ENCODE measurements at regions not wholly inside any gene's neighbourhood (a gene's known extent, or its start where the extent isn't known, plus 50 kb on each side); places are given as distances from the start of the nearest gene placed in this dataset.
"Not testable (repeated sequence)": the region's sequence is repeated elsewhere in the genome, so short reads cannot be mapped to it uniquely, and the experiment has no call there.

DNA sequence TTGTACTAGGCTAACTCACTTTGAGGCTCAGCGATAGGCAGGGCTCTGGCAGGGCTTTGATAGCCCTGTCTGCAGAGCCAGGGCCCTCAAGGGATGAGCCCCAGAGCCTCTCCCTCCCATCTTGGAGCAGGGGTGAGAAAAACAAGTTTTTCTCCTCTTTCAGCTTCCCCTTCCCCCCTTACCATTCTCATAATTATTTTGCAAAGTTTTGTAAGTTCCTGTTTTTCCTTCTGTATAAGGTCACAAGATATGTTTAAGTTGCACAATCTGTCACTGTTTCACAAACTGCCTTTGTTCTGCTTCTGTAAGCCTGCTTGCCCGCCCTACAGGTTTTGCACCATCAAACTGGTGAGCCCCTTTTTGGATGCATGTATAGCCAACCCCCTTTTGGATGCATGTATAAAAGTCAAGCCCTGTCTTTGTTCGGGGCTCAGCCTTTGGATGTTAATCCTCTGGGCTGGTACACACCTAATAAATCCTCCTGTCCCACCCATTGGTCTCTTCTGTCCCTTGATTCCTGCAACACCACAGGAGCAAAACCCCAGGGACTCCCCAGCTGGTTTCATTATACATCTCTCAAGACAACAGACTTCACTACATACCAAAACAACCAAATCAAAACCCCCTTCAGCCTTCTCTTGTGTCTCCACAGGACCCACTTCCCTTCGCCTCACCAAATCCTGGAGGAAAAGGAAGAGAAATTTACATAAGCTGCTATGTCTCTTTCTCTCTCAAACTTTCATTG lies 52.5 kb upstream of the RESF1 start:
- no peak for DNase-seq
- intact Hi-C loops (cut with DNase I) = no loop called here

DNA sequence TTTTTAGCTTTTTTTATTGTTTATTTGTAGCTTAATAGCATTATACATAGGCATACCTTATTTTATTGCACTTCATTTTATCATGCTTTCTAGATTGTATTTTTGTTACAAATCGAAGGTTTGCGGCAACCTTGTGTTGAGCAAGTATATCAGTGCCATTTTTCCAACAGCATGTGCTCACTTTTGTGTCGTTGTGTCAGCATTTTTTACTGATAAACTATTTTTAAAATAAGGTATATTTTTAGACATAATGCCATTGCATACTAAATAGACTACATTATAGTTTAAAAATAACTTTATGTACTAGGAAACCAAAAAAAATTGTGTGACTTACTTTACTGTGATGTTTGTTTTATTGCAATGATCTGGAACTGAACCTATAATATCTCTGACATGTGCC lies 56.2 kb upstream of the RESF1 start:
- DNase-seq = no peak
- intact Hi-C loops (cut with DNase I) = no loop called here

DNA sequence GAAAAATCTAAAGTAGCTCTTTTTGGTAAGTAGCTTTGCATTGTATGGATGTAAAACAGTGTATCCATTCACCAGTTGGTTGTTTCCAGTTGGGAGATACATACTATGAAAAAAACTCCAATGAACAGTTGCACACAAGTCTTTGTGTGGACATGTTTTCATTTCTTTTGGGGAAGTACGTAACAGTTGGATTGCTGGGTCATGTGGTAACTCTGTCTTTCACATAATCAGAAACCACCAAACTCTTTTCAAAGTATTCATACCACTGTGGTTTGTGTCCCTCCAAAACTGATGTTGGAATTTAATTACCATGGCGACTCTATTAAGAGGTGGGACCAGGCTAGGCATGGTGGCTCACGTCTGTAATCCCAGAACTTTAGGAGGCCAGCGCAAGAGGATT lies 58.9 kb upstream of the RESF1 start:
- intact Hi-C loops (cut with DNase I) = no loop called here
- no peak for DNase-seq

DNA sequence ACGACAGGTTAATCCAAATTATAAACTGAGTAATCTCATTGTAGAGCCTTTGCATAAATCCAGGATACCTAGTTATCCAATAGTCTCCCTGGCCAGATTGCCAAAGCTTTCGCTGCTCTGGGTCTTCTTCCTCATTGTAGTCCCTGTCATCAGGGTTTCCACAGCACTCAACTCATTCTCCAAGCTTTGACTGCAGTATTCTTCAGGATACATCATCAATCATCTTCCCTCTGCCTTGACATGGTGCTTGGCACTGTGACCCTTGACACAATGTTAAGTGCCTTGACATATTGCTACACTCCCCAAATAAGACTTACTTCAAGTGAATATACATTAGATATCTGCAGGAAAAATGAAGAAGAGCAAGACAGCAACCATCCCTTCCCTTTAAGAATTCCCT lies 60.1 kb upstream of the RESF1 start:
- intact Hi-C loops (cut with DNase I) = no loop called here
- no peak for DNase-seq

DNA sequence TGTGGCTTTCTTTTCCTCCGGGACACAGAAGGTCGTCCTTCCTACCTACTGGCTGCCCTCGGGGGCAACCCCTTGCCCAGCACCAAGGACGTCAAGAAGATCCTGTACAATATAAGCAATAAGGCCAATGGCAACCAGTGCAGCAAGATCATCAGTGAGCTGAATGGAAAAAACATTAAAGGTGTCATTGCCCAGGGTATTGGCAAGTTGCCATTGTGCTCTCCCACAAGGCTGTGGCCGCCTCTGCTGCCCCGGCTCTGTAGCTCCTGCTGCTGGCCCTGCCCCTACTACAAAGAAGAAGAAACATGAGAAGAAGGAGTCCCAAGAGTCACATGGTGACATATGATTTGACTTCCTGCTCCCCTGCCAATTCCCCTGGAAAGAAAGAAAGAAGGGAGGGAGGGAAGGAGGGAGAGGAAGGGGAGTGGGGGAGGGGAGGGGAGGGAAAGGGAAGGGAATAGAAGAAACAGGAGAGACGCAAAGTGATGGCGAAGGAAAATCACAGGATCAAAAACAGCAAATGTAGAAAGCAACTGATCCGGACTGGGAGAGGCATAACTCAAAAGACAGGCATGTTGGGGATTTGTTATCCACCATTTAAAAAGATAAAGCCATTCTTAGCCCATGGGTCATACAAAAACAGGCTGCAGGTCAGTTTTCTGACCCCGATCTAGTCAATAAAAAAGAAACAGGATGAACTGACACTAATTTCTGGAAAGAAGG lies 61.3 kb upstream of the RESF1 start:
- DNase-seq = peak in 8 of 42 donors; percentile 3 to 28 (median 9)
- intact Hi-C loops (cut with DNase I) = no loop called here

DNA sequence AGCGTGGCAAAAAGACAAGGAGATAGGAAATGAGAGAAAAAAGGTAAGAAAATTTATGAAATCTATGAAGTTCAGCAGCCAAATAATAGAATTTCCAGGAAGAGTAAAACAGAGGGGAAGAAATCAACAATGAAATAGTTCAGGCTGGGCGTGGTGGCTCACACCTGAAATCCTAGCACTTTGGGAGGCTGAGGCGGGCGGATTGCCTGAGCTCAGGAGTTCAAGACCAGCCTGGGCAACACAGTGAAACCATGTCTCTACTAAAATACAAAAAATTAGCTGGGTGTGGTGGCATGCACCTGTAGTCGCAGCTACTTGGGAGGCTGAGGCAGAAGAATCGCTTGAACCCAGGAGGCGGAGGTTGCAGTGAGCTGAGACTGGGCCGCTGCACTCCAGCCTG lies 62.1 kb upstream of the RESF1 start:
- intact Hi-C loops (cut with DNase I); DNase-seq: not testable (repeated sequence)

DNA sequence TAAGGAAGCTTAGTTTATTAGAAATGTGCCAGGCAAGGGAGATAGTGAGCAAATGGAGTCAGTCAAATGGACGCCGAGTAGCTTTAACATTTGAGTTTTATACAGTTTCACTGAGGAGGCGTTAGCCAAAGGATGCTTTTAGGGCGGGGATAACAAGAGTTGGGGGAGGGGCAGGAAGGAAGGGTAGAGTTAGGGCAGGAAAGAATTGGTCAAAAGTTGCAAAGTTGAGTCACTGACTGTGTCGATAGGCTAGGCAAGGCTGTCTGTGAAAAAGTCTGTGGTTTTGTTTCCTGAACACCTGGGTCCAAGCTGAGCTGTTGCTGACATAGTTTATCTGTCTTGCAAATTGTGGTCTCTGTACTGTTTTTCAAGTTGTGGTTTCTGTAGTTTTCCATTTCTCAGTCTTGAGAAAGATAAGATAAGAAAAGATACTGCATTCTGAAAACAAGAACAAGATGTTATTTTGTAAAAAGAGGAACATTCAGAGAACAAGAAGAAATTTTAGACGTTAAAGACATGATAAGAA lies 62.6 kb upstream of the RESF1 start:
- peak in 2 of 42 donors; percentile 8 to 9 for DNase-seq
- intact Hi-C loops (cut with DNase I) = no loop called here

DNA sequence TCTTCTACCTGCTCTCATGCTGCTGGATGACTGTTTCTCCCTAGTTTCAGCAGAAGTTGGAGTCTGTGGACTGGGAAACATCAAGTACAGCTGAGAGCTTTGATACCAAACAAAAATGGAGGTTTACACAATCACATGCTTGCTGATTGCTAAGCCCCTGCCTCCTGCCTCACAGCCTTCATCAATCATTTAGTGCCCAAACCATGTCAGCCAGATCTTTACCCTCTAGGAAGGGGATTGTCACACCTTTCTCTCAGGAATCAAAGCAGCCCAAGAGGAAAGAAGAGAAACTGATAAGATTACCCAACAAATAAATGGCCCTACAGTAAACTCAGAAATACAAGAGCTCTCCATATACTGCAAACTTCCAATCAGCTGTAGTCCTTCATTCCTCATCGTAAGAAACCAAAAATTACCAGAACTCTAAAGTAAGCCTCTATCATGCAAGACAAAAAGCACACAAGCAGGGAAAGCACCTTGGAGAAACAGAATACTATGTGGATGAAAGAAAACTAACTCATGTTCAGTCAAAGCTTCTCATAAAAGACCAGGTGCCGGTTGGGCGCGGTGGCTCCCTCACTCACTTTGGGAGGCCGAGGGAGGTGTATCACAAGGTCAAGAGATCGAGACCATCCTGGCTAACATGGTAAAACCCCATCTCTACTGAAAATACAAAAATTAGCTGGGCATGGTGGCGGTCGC lies 63.6 kb upstream of the RESF1 start:
- DNase-seq = no peak
- intact Hi-C loops (cut with DNase I) = no loop called here

DNA sequence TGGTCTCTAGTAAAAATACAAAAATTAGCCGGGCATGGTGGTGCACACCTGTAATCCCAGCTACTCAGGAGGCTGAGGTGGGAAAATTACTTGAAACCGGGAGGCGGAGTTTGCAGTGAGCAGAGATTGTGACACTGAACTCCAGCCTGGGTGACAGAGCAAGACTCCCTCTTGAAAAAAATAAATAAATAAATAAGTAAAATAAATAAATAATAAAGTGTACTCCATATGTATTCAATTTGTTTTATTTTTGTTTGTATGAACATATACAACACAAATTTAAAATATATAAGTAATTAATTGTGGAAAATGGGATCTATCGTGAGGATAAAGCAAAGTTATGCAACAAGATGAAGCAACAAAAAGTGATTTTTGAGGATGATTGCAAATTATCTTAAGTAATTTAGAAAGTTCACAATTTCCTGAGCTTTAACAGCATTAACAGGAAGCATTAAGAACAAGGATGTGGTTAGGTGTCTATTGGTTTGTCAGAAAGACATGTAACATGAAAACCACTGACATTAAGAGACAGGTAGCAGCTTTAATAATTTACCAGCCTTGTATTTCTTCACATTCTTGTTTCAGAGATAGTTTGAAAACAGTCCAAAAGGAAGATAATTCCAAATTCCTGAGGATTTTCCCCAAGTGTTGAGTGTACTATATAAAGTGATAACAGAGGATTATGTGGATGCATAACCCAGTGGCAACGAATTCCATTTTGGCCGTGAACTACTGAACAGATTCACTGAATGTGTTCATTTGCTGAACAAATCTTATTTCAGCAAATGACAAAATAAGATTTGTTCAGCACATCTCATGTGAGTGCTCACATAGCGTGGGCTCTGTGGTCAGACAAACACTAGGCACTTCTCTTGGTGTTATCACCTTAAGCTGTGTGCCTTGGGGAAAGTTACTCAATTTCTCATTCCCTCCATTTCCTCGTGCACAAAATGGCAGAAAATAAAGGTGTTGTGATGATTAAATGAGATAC lies 68.6 kb upstream of the RESF1 start:
- intact Hi-C loops (cut with DNase I) = no loop called here
- DNase-seq = no peak

DNA sequence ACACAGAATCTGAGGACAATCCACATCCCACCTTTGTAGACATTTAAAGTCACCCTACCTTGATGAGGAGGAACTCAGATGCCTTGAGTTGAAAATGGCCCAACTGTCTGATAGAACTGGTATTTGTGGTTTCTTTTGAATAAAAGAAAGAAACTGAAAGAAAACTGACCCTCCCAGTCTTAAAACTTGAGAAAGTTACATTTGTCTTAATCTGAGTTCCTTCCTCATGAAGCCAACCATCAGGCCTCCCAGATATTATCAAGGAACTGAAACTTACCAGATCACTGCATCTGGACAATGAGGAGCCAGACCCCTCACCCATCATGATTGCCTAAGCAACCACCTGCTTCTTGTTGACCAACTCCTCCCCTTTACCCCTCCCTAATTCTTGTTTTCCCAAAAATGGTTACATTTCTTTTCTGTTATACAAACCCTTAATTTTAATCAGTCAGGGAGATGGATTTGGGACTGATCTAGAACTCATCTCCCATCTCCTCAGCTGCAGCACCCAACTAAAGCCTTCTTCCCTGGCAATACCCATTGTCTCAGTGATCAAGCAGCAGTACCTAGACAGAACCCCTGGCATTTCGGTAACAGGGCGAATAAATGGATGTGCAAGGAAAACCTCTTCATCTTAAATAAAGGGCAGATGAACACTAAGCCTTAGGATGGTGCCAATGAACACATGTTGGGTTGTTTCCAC lies 72.0 kb upstream of the RESF1 start:
- intact Hi-C loops (cut with DNase I) = no loop called here
- DNase-seq = no peak

DNA sequence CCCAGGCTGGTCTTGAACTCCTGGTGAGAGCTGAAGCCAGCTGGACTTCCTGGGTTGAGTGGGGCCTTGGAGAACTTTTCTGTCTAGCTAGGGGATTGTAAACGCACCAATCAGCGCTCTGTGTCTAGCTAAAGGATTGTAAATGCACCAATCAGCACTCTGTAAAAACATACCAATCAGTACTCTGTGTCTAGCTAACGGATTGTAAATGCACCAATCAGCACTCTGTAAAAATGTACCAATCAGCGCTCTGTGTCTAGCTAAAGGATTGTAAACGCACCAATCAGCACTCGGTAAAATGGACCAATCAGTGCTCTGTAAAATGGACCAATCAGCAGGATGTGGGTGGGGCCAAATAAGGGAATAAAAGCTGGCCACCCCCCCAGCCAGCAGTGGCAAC lies 76.5 kb upstream of the RESF1 start:
- intact Hi-C loops (cut with DNase I); DNase-seq: not testable (repeated sequence)

DNA sequence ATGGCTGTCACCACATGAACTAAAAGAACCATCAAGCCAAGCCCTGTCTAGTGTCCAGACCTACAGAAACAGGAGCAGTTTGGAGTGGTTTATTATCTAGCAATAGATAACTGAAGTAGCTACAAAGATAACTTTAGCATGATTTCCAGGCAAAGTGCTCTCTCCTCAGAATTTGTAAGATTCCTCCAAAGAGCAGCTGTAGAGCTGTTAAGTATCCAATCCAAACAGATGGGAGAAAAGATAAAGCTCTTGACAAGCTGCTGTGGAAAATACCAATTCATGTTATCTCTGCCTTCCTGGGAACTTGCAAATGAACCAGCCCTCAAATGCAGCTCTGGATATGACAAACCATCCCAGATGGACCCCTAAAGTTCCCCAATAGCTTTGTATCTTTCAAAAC lies 78.9 kb upstream of the RESF1 start:
- DNase-seq = no peak
- intact Hi-C loops (cut with DNase I) = no loop called here

DNA sequence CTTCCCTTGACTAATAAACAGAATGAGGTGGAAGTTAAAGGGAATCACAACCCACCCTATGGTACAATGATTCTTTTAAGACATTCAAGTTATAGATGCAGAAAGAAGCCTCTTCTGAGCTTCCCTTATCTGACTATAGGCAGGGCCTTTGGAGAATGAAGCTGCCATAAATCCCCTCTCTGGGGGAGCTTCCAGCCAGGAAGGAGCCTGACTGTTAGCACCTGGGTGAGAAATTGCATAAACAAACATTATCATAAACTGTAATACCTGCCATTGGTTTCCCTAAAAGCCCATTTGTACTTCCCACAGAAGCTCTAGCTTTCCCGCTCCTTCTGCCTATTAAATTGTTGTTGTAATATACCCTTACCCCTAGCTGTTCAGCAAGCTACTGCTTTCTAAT lies 81.3 kb upstream of the RESF1 start:
- intact Hi-C loops (cut with DNase I) = no loop called here
- no peak for DNase-seq

DNA sequence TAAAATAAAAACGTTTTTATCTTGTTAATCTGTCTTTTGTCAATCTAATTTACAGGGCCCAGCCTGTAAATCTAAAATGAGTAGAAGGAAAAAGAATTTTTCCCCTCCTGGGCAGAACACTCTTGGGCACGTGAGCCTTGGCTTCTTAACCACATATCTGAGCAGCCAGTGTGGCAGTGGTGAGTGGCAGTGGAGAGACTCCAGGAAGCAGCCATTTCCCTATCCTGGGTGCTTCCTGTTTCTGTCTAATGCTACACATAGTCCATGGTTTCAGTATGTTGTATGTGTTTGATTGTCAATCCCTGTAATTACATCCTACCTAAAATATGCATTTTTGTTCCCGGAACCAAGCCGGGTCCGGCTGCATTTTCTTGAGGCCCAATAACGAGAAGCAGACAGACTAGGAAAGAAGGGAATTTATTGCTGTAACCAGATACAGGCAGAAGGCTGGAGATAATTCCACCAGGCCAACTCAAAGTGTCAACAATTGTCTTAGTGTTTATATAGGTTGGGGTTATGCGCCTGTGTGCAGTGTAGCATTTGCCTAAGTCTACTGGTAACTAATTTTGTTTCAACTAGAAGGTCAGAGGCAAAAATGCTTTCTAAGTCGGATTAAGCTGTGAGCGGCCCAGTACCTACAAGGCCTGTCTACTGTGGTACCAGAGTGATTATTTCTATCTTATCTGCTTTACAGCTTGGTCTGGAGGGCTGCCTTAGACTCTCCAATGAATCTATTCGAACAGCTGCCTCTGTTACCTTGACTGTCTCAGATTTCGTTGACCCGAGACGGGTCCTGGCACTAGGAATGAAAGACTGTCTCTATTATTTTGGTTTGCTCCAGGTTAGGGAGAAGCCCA lies 82.4 kb upstream of the RESF1 start:
- intact Hi-C loops (cut with DNase I) = no loop called here
- peak in 10 of 42 donors; percentile 6 to 45 (median 16) for DNase-seq

DNA sequence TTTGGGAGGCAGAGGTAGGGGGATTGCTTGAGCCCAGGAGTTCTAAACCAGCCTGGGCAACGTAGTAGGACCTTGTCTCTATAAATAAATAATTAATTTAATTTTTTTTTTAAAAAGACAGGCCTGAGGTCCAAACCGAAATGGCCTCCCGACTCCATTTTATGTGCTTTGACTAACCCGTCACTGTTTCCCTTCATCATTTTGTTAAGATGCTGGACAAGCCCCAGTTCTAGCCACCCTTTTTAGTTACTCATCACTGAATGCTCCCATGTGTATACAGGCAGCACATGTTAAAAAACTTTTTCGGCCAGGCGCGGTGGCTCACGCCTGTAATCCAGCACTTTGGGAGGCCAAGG lies 83.6 kb upstream of the RESF1 start:
- intact Hi-C loops (cut with DNase I) = no loop called here
- no peak for DNase-seq

DNA sequence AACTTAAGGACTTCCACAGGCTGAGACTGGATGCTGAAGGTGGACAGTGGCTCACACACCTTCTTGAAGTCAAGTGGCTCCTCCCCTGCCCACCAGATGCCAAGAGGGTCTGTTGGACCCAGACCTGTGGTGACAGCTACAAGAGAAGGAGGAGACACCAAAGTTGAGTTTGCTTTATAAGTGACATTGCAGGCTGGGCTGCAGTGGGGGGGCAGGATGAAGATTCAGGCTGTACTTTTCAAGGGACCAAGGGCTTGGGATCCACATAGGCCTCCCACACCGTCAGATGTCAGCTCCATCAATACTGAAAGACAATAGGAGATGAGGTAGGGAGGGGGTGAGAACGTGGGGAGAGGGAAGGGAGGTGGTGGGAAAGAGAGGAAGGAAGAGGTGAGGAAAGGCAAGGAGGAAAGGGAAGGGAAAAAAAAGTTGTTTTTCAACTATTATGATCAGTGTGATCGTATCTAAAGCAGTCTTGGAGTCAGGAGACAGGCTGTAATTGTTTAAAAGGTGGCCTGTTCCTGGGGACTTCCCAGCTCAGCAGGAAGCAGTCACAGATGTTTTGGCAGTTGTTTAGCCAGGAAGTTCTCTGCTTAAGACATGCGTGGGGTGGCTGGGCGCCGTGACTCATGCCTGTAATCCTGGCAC lies 84.1 kb upstream of the RESF1 start:
- peak in 3 of 42 donors; percentile 2 to 41 (median 18) for DNase-seq
- intact Hi-C loops (cut with DNase I) = no loop called here
